ENCODE measurements at regions not wholly inside any gene's neighbourhood (a gene's known extent, or its start where the extent isn't known, plus 50 kb on each side); places are given as distances from the start of the nearest gene placed in this dataset.

DNA sequence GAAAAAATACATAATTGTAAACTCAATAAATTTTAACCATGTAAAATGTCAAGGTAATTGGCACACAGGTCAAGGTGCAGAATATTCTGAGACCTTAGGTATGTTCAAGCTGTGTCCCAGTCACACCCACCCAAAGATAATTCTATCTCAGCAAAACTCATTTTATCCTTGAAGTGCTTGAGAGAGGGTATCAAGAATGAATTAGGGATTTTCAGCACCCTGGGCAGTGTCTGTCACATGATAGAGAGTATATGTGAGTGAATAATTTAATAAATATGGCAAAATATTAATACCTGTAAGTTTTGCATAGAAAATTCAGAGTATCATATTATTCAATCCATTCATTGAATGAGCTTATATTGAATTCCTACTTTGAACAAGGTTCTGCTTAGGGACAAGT, 567.9 kb downstream of the FBXO15 start:
- Mint-ChIP-seq H3K36me3 (ENCODE audit: low read depth) (no peaks in the 10 kb centered on the region), H3K4me3 (no peak overlapping the region), H3K9me3 (no peaks in the 10 kb centered on the region), H3K27me3 (no peaks in the 10 kb centered on the region), H3K4me1 (no peaks in the 10 kb centered on the region), H3K27ac (no peak overlapping the region)
- intact Hi-C loops (cut with micrococcal nuclease), result no loop called here
- POLR2A ChIA-PET, result no interaction called here
- CTCF ChIA-PET, result no interaction called here
- TF ChIP-seq, protein P1, sequence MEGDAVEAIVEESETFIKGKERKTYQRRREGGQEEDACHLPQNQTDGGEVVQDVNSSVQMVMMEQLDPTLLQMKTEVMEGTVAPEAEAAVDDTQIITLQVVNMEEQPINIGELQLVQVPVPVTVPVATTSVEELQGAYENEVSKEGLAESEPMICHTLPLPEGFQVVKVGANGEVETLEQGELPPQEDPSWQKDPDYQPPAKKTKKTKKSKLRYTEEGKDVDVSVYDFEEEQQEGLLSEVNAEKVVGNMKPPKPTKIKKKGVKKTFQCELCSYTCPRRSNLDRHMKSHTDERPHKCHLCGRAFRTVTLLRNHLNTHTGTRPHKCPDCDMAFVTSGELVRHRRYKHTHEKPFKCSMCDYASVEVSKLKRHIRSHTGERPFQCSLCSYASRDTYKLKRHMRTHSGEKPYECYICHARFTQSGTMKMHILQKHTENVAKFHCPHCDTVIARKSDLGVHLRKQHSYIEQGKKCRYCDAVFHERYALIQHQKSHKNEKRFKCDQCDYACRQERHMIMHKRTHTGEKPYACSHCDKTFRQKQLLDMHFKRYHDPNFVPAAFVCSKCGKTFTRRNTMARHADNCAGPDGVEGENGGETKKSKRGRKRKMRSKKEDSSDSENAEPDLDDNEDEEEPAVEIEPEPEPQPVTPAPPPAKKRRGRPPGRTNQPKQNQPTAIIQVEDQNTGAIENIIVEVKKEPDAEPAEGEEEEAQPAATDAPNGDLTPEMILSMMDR (IDR thresholded peaks at IDR 0.05), result no peak
- ATAC-seq (ENCODE audit: low read depth) (no peak), DNase-seq (no peak)

DNA sequence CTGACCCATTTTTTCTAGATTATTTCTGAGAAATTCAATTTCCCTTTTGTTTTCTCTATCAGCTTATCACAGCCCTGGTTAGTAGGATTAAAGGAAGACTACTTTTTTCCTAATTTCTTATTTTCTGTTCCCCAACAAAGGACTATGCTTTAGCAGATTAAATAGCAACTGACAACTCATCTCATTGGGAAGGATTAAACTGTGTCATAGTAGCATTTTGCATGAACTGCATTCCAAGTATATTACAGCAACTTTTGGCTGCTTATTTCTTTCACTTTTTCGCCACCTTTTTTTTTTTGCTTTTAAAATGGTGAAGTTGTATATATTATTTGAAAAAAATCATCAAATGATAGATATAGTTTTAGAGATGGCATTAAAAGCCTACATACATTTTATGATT, 570.3 kb downstream of the FBXO15 start:
- Mint-ChIP-seq H3K36me3 (ENCODE audit: low read depth) (no peaks in the 10 kb centered on the region), H3K27ac (no peak overlapping the region), H3K27me3 (no peaks in the 10 kb centered on the region), H3K4me1 (no peaks in the 10 kb centered on the region), H3K4me3 (no peak overlapping the region), H3K9me3 (no peaks in the 10 kb centered on the region)
- no peak for ATAC-seq (ENCODE audit: low read depth)
- POLR2A ChIA-PET, result no interaction called here
- intact Hi-C loops (cut with micrococcal nuclease), result no loop called here
- CTCF ChIA-PET, result no interaction called here
- TF ChIP-seq, protein P1 (IDR thresholded peaks at IDR 0.05), result no peak
- no peak for DNase-seq

DNA sequence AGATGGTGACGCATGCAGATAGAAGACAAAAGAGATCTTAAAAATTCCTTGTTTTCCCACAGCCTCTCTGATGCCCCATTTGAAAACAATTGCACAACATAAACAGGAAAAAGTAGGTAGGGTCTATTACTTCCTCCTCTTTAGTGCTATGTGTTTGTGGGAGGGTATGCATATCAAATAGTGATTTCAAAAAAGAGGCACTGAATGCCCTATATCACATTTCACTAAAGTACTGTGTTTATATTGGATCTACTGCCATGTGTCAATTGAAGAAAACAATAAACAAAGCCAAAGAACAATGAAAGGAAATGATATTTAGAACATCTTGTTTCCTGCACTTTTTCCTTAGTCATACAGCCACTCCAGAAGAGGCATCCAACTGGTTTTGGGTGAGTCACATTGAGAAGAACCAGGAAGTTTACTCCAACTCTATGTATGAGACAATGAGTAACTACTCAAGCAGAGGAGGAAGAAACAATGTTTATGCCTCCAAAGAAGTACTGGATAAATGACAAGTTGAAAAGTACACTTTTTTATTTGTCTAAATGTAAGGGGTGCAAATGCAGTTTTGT, 583.6 kb downstream of the FBXO15 start:
- H3K27me3 Mint-ChIP-seq, result no peaks in the 10 kb centered on the region
- no peak overlapping the region for H3K27ac Mint-ChIP-seq
- ATAC-seq (ENCODE audit: low read depth), result no peak
- no peak for DNase-seq
- TF ChIP-seq, protein P1 (IDR thresholded peaks at IDR 0.05), result no peak
- H3K4me3 Mint-ChIP-seq, result no peak overlapping the region
- no peaks in the 10 kb centered on the region for H3K36me3 Mint-ChIP-seq (ENCODE audit: low read depth)
- H3K4me1 Mint-ChIP-seq, result no peaks in the 10 kb centered on the region
- intact Hi-C loops (cut with micrococcal nuclease), result no loop called here
- POLR2A ChIA-PET, result no interaction called here
- no peaks in the 10 kb centered on the region for H3K9me3 Mint-ChIP-seq
- CTCF ChIA-PET, result no interaction called here

DNA sequence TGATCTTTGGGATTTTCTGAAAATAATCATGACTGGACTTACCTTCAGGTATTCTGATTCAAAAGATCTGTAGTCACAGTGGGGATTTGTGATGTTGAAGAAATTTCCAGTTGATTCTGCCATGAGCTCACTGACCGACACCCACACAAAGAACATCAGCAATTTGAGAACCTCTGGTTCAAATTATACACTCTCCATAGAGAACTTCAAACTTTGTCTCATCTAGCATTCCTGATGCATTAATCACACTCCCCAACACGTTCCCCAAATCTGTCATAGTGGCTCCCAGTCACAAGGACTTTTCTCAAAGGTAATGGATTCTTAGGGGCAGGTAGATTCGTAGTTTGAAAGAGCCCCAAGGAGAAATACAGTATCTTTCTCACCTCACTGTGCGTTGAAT, 584.3 kb downstream of the FBXO15 start:
- ChIA-PET CTCF (no interaction called here), POLR2A (no interaction called here)
- Mint-ChIP-seq H3K9me3 (no peaks in the 10 kb centered on the region), H3K36me3 (ENCODE audit: low read depth) (no peaks in the 10 kb centered on the region), H3K4me1 (no peaks in the 10 kb centered on the region), H3K4me3 (no peak overlapping the region), H3K27ac (no peak overlapping the region), H3K27me3 (no peaks in the 10 kb centered on the region)
- TF ChIP-seq, protein P1 (IDR thresholded peaks at IDR 0.05), result no peak
- intact Hi-C loops (cut with micrococcal nuclease), result no loop called here
- ATAC-seq (ENCODE audit: low read depth) (no peak), DNase-seq (no peak)

DNA sequence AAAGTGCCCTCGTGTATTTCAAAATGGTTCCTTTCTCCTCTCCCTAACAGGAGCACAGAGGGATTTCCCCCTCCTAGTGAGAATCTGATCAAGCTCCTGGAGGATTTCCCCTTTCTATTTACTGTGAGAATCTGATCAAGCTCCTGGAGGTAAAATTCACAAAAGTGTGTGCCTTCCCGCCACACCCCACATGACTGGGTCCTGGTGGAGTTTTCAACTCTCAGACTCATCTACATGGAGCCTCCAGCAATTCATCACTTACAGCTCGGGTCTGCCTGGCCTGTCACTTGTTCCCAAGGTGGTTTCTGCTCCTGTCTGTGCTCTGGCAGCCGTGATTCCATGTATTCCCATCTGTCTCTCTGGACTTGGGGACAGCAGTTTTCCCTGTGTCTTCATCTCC, 590.7 kb downstream of the FBXO15 start:
- CTCF ChIA-PET, result no interaction called here

More for the DNA sequence above, 590.7 kb downstream of the FBXO15 start:
- DNase-seq (no peak), ATAC-seq (ENCODE audit: low read depth) (no peak)
- Mint-ChIP-seq H3K27me3 (no peaks in the 10 kb centered on the region), H3K36me3 (ENCODE audit: low read depth) (no peaks in the 10 kb centered on the region), H3K4me1 (no peaks in the 10 kb centered on the region), H3K27ac (no peak overlapping the region), H3K4me3 (no peak overlapping the region), H3K9me3 (peaks cover 7% of the 10 kb centered on the region)
- intact Hi-C loops (cut with micrococcal nuclease), result no loop called here
- POLR2A ChIA-PET, result no interaction called here
- TF ChIP-seq, protein P1 (IDR thresholded peaks at IDR 0.05), result no peak
